HEK293 (cell line): ENCODE measurements at regions not wholly inside any gene's neighbourhood (a gene's known extent, or its start where the extent isn't known, plus 50 kb on each side); places are given as distances from the start of the nearest gene placed in this dataset.

Source experiments
- CTCF ChIA-PET: fragments of 350-600 bp; formaldehyde crosslinking; extraction: SDS; loops from one replicate; lab custom pipeline; 2021; ENCODE audit warnings: antibody characterized with exemption; lab: Yijun Ruan, JAX
- POLR2A ChIA-PET: fragments of 300-600 bp; formaldehyde crosslinking; extraction: SDS; loops from one replicate; lab custom pipeline; 2020; ENCODE audit warnings: antibody characterized with exemption, inconsistent platforms; lab: Yijun Ruan, JAX
- H3K27ac ChIP-seq: fragments of 200-500 bp; sonication (Bioruptor generic); 2 replicates; pipeline ENCODE4 v1.5.1; 2014; ENCODE audit warnings: low read depth, low read length, control low read depth, inconsistent platforms; ENCODE audit errors: extremely low read depth
- H3K36me3 ChIP-seq, 2 experiments: fragments of 200-500 bp in 1 of 2; sonication (Bioruptor generic) in 1 of 2; 1 replicate in 1 of 2; 2 replicates in 1 of 2; pipeline ENCODE4 v1.5.1; 2014 to 2017; ENCODE audit warnings: inconsistent platforms in 2 of 2, low read length in 2 of 2; ENCODE audit not compliant: control insufficient read depth in 2 of 2, insufficient read depth in 1 of 2
- H3K4me1 ChIP-seq: fragments of 200-500 bp; sonication (Bioruptor generic); 2 replicates; pipeline ENCODE4 v1.5.1; 2014; ENCODE audit warnings: mild to moderate bottlenecking, low read length, inconsistent platforms; ENCODE audit not compliant: control insufficient read depth, insufficient read depth
- H3K4me3 ChIP-seq: 2 replicates; pipeline ENCODE4 v1.5.1; 2011; ENCODE audit warnings: low read depth, mild to moderate bottlenecking, control low read depth, low read length, moderate library complexity
- H3K9me3 ChIP-seq: fragments of 200-500 bp; sonication (Bioruptor generic); 2 replicates; pipeline ENCODE4 v1.5.1; 2014; ENCODE audit warnings: low read depth, low read length, inconsistent platforms; ENCODE audit not compliant: control insufficient read depth, insufficient read depth
- GLIS2 ChIP-seq: fragments of 450-650 bp; formaldehyde crosslinking; IDR thresholded peaks from 2 replicates; pipeline ENCODE4 v1.5.1; 2016; ENCODE audit warnings: missing biosample characterization, missing genetic modification characterization
- KLF7 ChIP-seq: fragments of 450-650 bp; formaldehyde crosslinking; IDR thresholded peaks from 2 replicates; pipeline ENCODE4 v1.5.1; 2016; ENCODE audit warnings: missing biosample characterization, missing genetic modification characterization, borderline replicate concordance
- KLF9 ChIP-seq: fragments of 450-650 bp; formaldehyde crosslinking; IDR thresholded peaks from 2 replicates; pipeline ENCODE4 v1.5.1; 2016; ENCODE audit warnings: missing biosample characterization, missing genetic modification characterization, low read depth
- SP7 ChIP-seq: fragments of 450-650 bp; formaldehyde crosslinking; IDR thresholded peaks from 2 replicates; pipeline ENCODE4 v1.5.1; 2016; ENCODE audit warnings: missing biosample characterization, missing genetic modification characterization
- ZBTB8A ChIP-seq: fragments of 450-650 bp; formaldehyde crosslinking; IDR thresholded peaks from 2 replicates; pipeline ENCODE4 v1.5.1; 2016; ENCODE audit warnings: missing biosample characterization, missing genetic modification characterization
- ZNF132 ChIP-seq: fragments of 450-650 bp; formaldehyde crosslinking; IDR thresholded peaks from 2 replicates; pipeline ENCODE4 v1.5.1; 2017; ENCODE audit warnings: missing biosample characterization, missing genetic modification characterization, borderline replicate concordance
- ZNF138 ChIP-seq: fragments of 450-650 bp; formaldehyde crosslinking; IDR thresholded peaks from 2 replicates; pipeline ENCODE4 v1.5.1; 2016; ENCODE audit warnings: missing biosample characterization, missing genetic modification characterization, borderline replicate concordance
- ZNF146 ChIP-seq: fragments of 450-650 bp; formaldehyde crosslinking; IDR thresholded peaks from 2 replicates; pipeline ENCODE4 v1.5.1; 2016; ENCODE audit warnings: missing biosample characterization, missing genetic modification characterization
- ZNF16 ChIP-seq: fragments of 450-650 bp; formaldehyde crosslinking; IDR thresholded peaks from 2 replicates; pipeline ENCODE4 v1.5.1; 2016; ENCODE audit warnings: low read depth, missing biosample characterization, missing genetic modification characterization
- ZNF221 ChIP-seq: fragments of 450-650 bp; formaldehyde crosslinking; IDR thresholded peaks from 2 replicates; pipeline ENCODE4 v1.5.1; 2017; ENCODE audit warnings: missing biosample characterization, missing genetic modification characterization, borderline replicate concordance
- ZNF223 ChIP-seq: fragments of 450-650 bp; formaldehyde crosslinking; IDR thresholded peaks from 2 replicates; pipeline ENCODE4 v1.5.1; 2016; ENCODE audit warnings: missing biosample characterization, missing genetic modification characterization
- ZNF302 ChIP-seq: fragments of 450-650 bp; formaldehyde crosslinking; IDR thresholded peaks from 2 replicates; pipeline ENCODE4 v1.5.1; 2016; ENCODE audit warnings: missing biosample characterization, missing genetic modification characterization, low read depth
- ZNF394 ChIP-seq: fragments of 450-650 bp; formaldehyde crosslinking; IDR thresholded peaks from 2 replicates; pipeline ENCODE4 v1.5.1; 2016; ENCODE audit warnings: missing biosample characterization, missing genetic modification characterization, mild to moderate bottlenecking, moderate library complexity, borderline replicate concordance
- ZNF423 ChIP-seq: fragments of 450-650 bp; formaldehyde crosslinking; IDR thresholded peaks from 2 replicates; pipeline ENCODE4 v1.5.1; 2016; ENCODE audit warnings: missing biosample characterization, missing genetic modification characterization
- ZNF426 ChIP-seq: fragments of 450-650 bp; formaldehyde crosslinking; IDR thresholded peaks from 2 replicates; pipeline ENCODE4 v1.5.1; 2017; ENCODE audit warnings: missing biosample characterization, missing genetic modification characterization, mild to moderate bottlenecking, inconsistent platforms, moderate library complexity
- ZNF473 ChIP-seq: fragments of 450-650 bp; formaldehyde crosslinking; IDR thresholded peaks from 2 replicates; pipeline ENCODE4 v1.5.1; 2017; ENCODE audit warnings: missing biosample characterization, missing genetic modification characterization
- ZNF585B ChIP-seq: fragments of 450-650 bp; formaldehyde crosslinking; IDR thresholded peaks from 2 replicates; pipeline ENCODE4 v1.5.1; 2016; ENCODE audit warnings: missing biosample characterization, missing genetic modification characterization
- ZNF621 ChIP-seq: fragments of 450-650 bp; formaldehyde crosslinking; IDR thresholded peaks from 2 replicates; pipeline ENCODE4 v1.5.1; 2017; ENCODE audit warnings: missing biosample characterization, missing genetic modification characterization
- ZNF626 ChIP-seq: fragments of 450-650 bp; sonication (Bioruptor Pico); formaldehyde crosslinking; IDR thresholded peaks from 2 replicates; pipeline ENCODE4 v1.5.1; 2018; ENCODE audit warnings: missing biosample characterization, missing genetic modification characterization, inconsistent platforms
- ZNF707 ChIP-seq: fragments of 450-650 bp; formaldehyde crosslinking; IDR thresholded peaks from 2 replicates; pipeline ENCODE4 v1.5.1; 2016; ENCODE audit warnings: missing biosample characterization, missing genetic modification characterization
- ZNF777 ChIP-seq: fragments of 450-650 bp; formaldehyde crosslinking; IDR thresholded peaks from 2 replicates; pipeline ENCODE4 v1.5.1; 2017; ENCODE audit warnings: missing biosample characterization, missing genetic modification characterization, borderline replicate concordance
- ZSCAN30 ChIP-seq: fragments of 450-650 bp; IDR thresholded peaks from 2 replicates; pipeline ENCODE4 v1.5.1; 2018; ENCODE audit warnings: missing biosample characterization, mild to moderate bottlenecking, missing genetic modification characterization, moderate library complexity
- TF ChIP-seq, protein P1 (sequence below): fragments of 450-650 bp; formaldehyde crosslinking; IDR thresholded peaks from 2 replicates; pipeline ENCODE4 v1.5.1; 2016; ENCODE audit warnings: missing biosample characterization, missing genetic modification characterization, low read depth
- TF ChIP-seq, protein P2 (sequence below): fragments of 450-650 bp; formaldehyde crosslinking; IDR thresholded peaks from 2 replicates; pipeline ENCODE4 v1.5.1; 2016; ENCODE audit warnings: missing biosample characterization, missing genetic modification characterization
- TF ChIP-seq, protein P3 (sequence below): fragments of 450-650 bp; formaldehyde crosslinking; IDR thresholded peaks from 2 replicates; pipeline ENCODE4 v1.5.1; 2016; ENCODE audit warnings: missing biosample characterization, missing genetic modification characterization, borderline replicate concordance
- TF ChIP-seq, protein P4 (sequence below): fragments of 450-650 bp; formaldehyde crosslinking; IDR thresholded peaks from 2 replicates; pipeline ENCODE4 v1.5.1; 2016; ENCODE audit warnings: missing biosample characterization, missing genetic modification characterization

DNA sequence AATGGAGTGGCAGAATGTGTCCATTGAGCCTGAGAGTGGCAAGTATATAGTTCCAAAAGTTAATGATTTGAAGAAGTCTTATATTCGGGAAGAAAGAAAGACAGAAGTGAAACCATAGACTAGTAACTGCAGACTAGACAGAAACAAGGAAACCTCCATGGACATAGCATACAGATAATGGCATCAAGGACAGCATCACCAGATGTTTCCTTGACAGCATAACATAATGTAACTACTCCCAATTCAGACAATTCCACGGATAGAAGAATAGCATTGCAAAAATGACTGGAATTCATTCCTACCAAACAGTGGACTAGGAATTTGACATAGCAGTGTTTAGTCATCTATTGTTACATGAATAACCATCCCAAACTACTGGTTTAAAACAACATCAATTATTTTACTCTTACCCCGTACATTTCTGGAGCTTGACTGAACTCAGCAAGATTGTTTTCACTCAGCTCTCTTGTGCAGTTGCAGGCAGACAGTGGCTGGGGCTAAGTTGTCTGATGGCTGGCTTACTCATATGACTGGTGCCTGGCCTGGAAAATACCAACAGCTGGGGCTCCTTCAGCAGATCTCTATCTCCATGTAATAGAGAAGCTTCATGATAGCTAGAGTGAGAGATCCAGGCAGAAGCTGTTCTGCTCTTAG, 109.7 kb upstream of the GADL1 start (continued):
- TF ChIP-seq ZNF138 (tag by site-specific recombination): no peak

DNA sequence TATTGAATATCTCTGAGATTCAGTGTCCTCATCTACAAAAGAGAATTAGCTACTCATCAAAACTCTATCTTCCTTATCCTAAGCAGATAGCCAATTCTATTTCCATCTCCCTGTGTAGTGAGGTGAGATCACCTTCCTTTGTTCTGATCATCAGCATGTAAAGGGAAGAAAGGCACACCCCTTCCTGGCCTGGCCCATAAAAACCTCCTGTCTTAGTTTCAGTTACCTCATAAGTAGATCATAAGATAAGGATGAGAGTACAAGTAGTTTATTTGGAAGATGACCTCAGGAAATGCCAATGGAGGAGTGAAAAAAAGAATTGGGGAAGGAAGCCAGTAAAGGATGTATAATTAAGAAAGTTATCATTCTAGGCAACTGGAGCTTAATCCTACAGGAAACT, 114.5 kb upstream of the GADL1 start:
- Histone ChIP-seq H3K27ac (no peak overlapping the region), H3K4me1 (no peaks in the 10 kb centered on the region), H3K9me3 (no peaks in the 10 kb centered on the region)
- ChIA-PET CTCF (interaction anchor here (0.5 to 0.7 kb wide), 2 partner anchors 75 to 1134 kb away, joined by 3 read pairs; no protein-coding TSS in a partner anchor), POLR2A (no interaction called here)
- TF ChIP-seq ZNF223 (no peak), GLIS2 (tag by site-specific recombination) (no peak), SP7 (no peak), ZNF621 (no peak), KLF7 (no peak), KLF9 (tag by site-specific recombination) (no peak), ZNF302 (tag by site-specific recombination) (no peak), ZNF707 (tag by site-specific recombination) (no peak), ZNF473 (no peak), ZNF16 (tag by site-specific recombination) (no peak), ZBTB8A (tag by site-specific recombination) (no peak), ZNF426 (tag by site-specific recombination) (no peak)
- TF ChIP-seq, protein P1, sequence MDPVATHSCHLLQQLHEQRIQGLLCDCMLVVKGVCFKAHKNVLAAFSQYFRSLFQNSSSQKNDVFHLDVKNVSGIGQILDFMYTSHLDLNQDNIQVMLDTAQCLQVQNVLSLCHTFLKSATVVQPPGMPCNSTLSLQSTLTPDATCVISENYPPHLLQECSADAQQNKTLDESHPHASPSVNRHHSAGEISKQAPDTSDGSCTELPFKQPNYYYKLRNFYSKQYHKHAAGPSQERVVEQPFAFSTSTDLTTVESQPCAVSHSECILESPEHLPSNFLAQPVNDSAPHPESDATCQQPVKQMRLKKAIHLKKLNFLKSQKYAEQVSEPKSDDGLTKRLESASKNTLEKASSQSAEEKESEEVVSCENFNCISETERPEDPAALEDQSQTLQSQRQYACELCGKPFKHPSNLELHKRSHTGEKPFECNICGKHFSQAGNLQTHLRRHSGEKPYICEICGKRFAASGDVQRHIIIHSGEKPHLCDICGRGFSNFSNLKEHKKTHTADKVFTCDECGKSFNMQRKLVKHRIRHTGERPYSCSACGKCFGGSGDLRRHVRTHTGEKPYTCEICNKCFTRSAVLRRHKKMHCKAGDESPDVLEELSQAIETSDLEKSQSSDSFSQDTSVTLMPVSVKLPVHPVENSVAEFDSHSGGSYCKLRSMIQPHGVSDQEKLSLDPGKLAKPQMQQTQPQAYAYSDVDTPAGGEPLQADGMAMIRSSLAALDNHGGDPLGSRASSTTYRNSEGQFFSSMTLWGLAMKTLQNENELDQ (tag by site-specific recombination): no peak
- TF ChIP-seq, protein P2, sequence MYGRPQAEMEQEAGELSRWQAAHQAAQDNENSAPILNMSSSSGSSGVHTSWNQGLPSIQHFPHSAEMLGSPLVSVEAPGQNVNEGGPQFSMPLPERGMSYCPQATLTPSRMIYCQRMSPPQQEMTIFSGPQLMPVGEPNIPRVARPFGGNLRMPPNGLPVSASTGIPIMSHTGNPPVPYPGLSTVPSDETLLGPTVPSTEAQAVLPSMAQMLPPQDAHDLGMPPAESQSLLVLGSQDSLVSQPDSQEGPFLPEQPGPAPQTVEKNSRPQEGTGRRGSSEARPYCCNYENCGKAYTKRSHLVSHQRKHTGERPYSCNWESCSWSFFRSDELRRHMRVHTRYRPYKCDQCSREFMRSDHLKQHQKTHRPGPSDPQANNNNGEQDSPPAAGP (tag by site-specific recombination): no peak
- TF ChIP-seq, all 188 proteins: peak for 0
- Histone ChIP-seq H3K36me3 (no peaks in the 10 kb centered on the region), H3K4me3 (no peak overlapping the region)

DNA sequence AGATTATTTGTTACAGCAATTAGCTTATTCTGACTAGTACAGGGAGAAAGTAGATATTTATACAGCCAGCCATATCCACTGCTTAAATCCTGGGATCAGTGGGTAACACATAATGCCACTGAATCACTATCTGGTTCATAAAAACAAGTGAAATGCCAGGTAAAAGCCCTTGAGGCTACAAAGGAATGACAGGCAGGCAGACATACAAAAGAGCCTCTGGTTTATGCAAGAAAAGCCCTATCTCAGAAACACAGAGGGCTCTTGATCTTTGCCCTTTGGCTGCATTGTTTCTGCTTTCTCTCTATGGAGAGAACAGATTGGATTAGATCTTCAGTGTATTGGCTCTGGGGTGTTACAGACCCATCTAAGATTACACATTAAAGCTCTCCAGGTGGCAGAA, 115.4 kb upstream of the GADL1 start:
- ChIA-PET CTCF (interaction anchor here (1.1 kb wide), 2 partner anchors 27 to 229 kb away, joined by 3 to 4 read pairs; no protein-coding TSS in a partner anchor), POLR2A (no interaction called here)
- no peak overlapping the region for H3K4me3 ChIP-seq
- H3K27ac ChIP-seq: no peak overlapping the region
- no peaks in the 10 kb centered on the region for H3K4me1 ChIP-seq
- no peaks in the 10 kb centered on the region for H3K36me3 ChIP-seq
- no peaks in the 10 kb centered on the region for H3K9me3 ChIP-seq
- TF ChIP-seq ZNF423 (tag by site-specific recombination): no peak
- TF ChIP-seq ZSCAN30 (tag by site-specific recombination): no peak
- TF ChIP-seq, protein P3, sequence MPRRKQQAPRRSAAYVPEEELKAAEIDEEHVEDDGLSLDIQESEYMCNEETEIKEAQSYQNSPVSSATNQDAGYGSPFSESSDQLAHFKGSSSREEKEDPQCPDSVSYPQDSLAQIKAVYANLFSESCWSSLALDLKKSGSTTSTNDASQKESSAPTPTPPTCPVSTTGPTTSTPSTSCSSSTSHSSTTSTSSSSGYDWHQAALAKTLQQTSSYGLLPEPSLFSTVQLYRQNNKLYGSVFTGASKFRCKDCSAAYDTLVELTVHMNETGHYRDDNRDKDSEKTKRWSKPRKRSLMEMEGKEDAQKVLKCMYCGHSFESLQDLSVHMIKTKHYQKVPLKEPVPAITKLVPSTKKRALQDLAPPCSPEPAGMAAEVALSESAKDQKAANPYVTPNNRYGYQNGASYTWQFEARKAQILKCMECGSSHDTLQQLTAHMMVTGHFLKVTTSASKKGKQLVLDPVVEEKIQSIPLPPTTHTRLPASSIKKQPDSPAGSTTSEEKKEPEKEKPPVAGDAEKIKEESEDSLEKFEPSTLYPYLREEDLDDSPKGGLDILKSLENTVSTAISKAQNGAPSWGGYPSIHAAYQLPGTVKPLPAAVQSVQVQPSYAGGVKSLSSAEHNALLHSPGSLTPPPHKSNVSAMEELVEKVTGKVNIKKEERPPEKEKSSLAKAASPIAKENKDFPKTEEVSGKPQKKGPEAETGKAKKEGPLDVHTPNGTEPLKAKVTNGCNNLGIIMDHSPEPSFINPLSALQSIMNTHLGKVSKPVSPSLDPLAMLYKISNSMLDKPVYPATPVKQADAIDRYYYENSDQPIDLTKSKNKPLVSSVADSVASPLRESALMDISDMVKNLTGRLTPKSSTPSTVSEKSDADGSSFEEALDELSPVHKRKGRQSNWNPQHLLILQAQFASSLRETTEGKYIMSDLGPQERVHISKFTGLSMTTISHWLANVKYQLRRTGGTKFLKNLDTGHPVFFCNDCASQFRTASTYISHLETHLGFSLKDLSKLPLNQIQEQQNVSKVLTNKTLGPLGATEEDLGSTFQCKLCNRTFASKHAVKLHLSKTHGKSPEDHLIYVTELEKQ (tag by site-specific recombination): no peak
- no peak for TF ChIP-seq ZNF221 (tag by site-specific recombination)
- no peak for TF ChIP-seq ZNF132
- no peak for TF ChIP-seq ZNF777 (tag by site-specific recombination)
- no peak for TF ChIP-seq ZNF585B
- TF ChIP-seq ZNF146 (tag by site-specific recombination): no peak
- no peak for TF ChIP-seq ZNF394 (tag by site-specific recombination)
- TF ChIP-seq ZNF626 (tag by site-specific recombination): no peak
- TF ChIP-seq, protein P4, sequence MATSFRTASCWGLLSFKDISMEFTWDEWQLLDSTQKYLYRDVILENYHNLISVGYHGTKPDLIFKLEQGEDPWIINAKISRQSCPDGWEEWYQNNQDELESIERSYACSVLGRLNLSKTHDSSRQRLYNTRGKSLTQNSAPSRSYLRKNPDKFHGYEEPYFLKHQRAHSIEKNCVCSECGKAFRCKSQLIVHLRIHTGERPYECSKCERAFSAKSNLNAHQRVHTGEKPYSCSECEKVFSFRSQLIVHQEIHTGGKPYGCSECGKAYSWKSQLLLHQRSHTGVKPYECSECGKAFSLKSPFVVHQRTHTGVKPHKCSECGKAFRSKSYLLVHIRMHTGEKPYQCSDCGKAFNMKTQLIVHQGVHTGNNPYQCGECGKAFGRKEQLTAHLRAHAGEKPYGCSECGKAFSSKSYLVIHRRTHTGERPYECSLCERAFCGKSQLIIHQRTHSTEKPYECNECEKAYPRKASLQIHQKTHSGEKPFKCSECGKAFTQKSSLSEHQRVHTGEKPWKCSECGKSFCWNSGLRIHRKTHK (tag by site-specific recombination): no peak
